ENCODE measurements at regions not wholly inside any gene's neighbourhood (a gene's known extent, or its start where the extent isn't known, plus 50 kb on each side); places are given as distances from the start of the nearest gene placed in this dataset.
"Not testable (repeated sequence)": the region's sequence is repeated elsewhere in the genome, so short reads cannot be mapped to it uniquely, and the experiment has no call there.

- no peak for DNase-seq (ENCODE audit: extremely low spot score in 2 of 2)
- no peaks in the 10 kb centered on the region for H3K36me3 ChIP-seq
- H3K27me3 ChIP-seq: no peaks in the 10 kb centered on the region
- H3K4me3 ChIP-seq: no peak overlapping the region
- H3K27ac ChIP-seq: no peak overlapping the region
- no peaks in the 10 kb centered on the region for H3K9me3 ChIP-seq
- no peak for TF ChIP-seq CTCF (IDR thresholded peaks at IDR 0.05)
- TF ChIP-seq POLR2A (IDR thresholded peaks at IDR 0.05): no peak
- no peak for TF ChIP-seq POLR2AphosphoS5 (IDR thresholded peaks at IDR 0.05; ENCODE audit: insufficient read depth in 1 of 2, low read depth in 1 of 2)
- intact Hi-C loops (cut with DNase I): no loop called here
- H3K4me1 ChIP-seq: no peaks in the 10 kb centered on the region
Measured at GRCh38 chr2:64742678-64743077, 89.0 kb upstream of the SERTAD2 start.

- intact Hi-C loops (cut with DNase I): no loop called here
- no peaks in the 10 kb centered on the region for H3K27me3 ChIP-seq
- no peak overlapping the region for H3K4me3 ChIP-seq
- no peak overlapping the region for H3K27ac ChIP-seq
- H3K36me3 ChIP-seq: no peaks in the 10 kb centered on the region
- no peak for DNase-seq (ENCODE audit: extremely low spot score in 2 of 2)
- TF ChIP-seq POLR2A (IDR thresholded peaks at IDR 0.05) (no peak), CTCF (IDR thresholded peaks at IDR 0.05) (no peak), POLR2AphosphoS5 (IDR thresholded peaks at IDR 0.05; ENCODE audit: insufficient read depth in 1 of 2, low read depth in 1 of 2) (no peak)
- peaks cover 9% of the 10 kb centered on the region for H3K4me1 ChIP-seq
- H3K9me3 ChIP-seq: no peaks in the 10 kb centered on the region
Measured at GRCh38 chr2:64743739-64744330, 90.1 kb upstream of the SERTAD2 start.

- Histone ChIP-seq H3K9me3 (no peaks in the 10 kb centered on the region), H3K27me3 (no peaks in the 10 kb centered on the region), H3K36me3 (no peaks in the 10 kb centered on the region), H3K27ac (no peak overlapping the region), H3K4me1 (peaks cover 19% of the 10 kb centered on the region), H3K4me3 (no peak overlapping the region)
- TF ChIP-seq POLR2A (IDR thresholded peaks at IDR 0.05) (no peak), POLR2AphosphoS5 (IDR thresholded peaks at IDR 0.05; ENCODE audit: insufficient read depth in 1 of 2, low read depth in 1 of 2) (no peak), CTCF (IDR thresholded peaks at IDR 0.05) (no peak)
- no peak for DNase-seq (ENCODE audit: extremely low spot score in 2 of 2)
- intact Hi-C loops (cut with DNase I): no loop called here
Measured at GRCh38 chr2:64745562-64745961, 91.8 kb upstream of the SERTAD2 start.

GRCh38 chr2:64747690-64748091 is 94.0 kb upstream of the SERTAD2 start:
- H3K27ac ChIP-seq; intact Hi-C loops (cut with DNase I); H3K4me3 ChIP-seq; H3K27me3 ChIP-seq; DNase-seq (ENCODE audit: extremely low spot score in 2 of 2); H3K36me3 ChIP-seq; H3K9me3 ChIP-seq: not testable (repeated sequence)
- peaks cover 27% of the 10 kb centered on the region for H3K4me1 ChIP-seq

- Histone ChIP-seq H3K4me3 (no peak overlapping the region), H3K36me3 (no peaks in the 10 kb centered on the region), H3K27ac (no peak overlapping the region), H3K9me3 (no peaks in the 10 kb centered on the region), H3K4me1 (peaks cover 32% of the 10 kb centered on the region), H3K27me3 (no peaks in the 10 kb centered on the region)
- no peak for DNase-seq (ENCODE audit: extremely low spot score in 2 of 2)
- intact Hi-C loops (cut with DNase I): no loop called here
- TF ChIP-seq CTCF (IDR thresholded peaks at IDR 0.05) (no peak), POLR2AphosphoS5 (IDR thresholded peaks at IDR 0.05; ENCODE audit: insufficient read depth in 1 of 2, low read depth in 1 of 2) (no peak), POLR2A (IDR thresholded peaks at IDR 0.05) (no peak)
Measured at GRCh38 chr2:64748147-64748546, 94.4 kb upstream of the SERTAD2 start.
